DOHH2 (cell line): ENCODE measurements at regions not wholly inside any gene's neighbourhood (a gene's known extent, or its start where the extent isn't known, plus 50 kb on each side); places are given as distances from the start of the nearest gene placed in this dataset.

Experiments
- H3F3A ChIP-seq: fragments of 200-600 bp; sonication (generic), shearing (Covaris generic); 2 replicates; pipeline ENCODE4 v1.6.0; 2016; ENCODE audit warnings: antibody characterized with exemption, mild to moderate bottlenecking; ENCODE audit not compliant: control insufficient read depth, insufficient read depth
- H3K27ac ChIP-seq: fragments of 200-600 bp; sonication (generic); 2 replicates; pipeline ENCODE4 v1.5.1; 2014; ENCODE audit warnings: low read depth, mild to moderate bottlenecking, low read length, moderate library complexity
- H3K27me3 ChIP-seq: fragments of 200-600 bp; sonication (generic); 2 replicates; pipeline ENCODE4 v1.6.1; 2014; ENCODE audit warnings: mild to moderate bottlenecking, low read length, mixed read lengths; ENCODE audit not compliant: control insufficient read depth
- H3K36me3 ChIP-seq: fragments of 200-600 bp; sonication (generic); 2 replicates; pipeline ENCODE4 v1.6.1; 2014; ENCODE audit warnings: mild to moderate bottlenecking, low read length, moderate library complexity, mixed read lengths; ENCODE audit not compliant: control insufficient read depth
- H3K4me1 ChIP-seq: fragments of 200-600 bp; sonication (generic); 2 replicates; pipeline ENCODE4 v1.6.1; 2014; ENCODE audit warnings: mild to moderate bottlenecking, low read length, mixed read lengths; ENCODE audit not compliant: control insufficient read depth
- H3K4me2 ChIP-seq: fragments of 200-600 bp; sonication (generic); 2 replicates; pipeline ENCODE4 v1.6.0; 2014; ENCODE audit warnings: mild to moderate bottlenecking, low read length, moderate library complexity
- H3K4me3 ChIP-seq: fragments of 200-600 bp; sonication (generic); 2 replicates; pipeline ENCODE4 v1.5.1; 2014; ENCODE audit warnings: mild to moderate bottlenecking, low read length, mixed read lengths
- H3K79me2 ChIP-seq: fragments of 200-600 bp; sonication (generic); 2 replicates; pipeline ENCODE4 v1.6.1; 2014; ENCODE audit warnings: mild to moderate bottlenecking, low read length, mixed read lengths; ENCODE audit not compliant: control insufficient read depth
- H3K9me2 ChIP-seq: fragments of 200-600 bp; sonication (generic); replicated peaks from 2 replicates; pipeline ENCODE4 v1.6.1; 2014; ENCODE audit warnings: mild to moderate bottlenecking, low read length, mixed read lengths; ENCODE audit not compliant: control insufficient read depth
- H3K9me3 ChIP-seq: fragments of 200-600 bp; sonication (generic); 2 replicates; pipeline ENCODE4 v1.6.1; 2014; ENCODE audit warnings: antibody characterized with exemption, low read length, mixed read lengths; ENCODE audit not compliant: control insufficient read depth, insufficient read depth
- H4K20me1 ChIP-seq: fragments of 200-600 bp; sonication (generic); 2 replicates; pipeline ENCODE4 v1.6.0; 2014; ENCODE audit warnings: low read depth, mild to moderate bottlenecking, antibody characterized with exemption, low read length, moderate library complexity; ENCODE audit not compliant: control insufficient read depth, insufficient read depth
- CTCF ChIP-seq: fragments of 200-600 bp; sonication (generic); IDR thresholded peaks from one replicate; pipeline ENCODE4 v1.5.1; 2014; ENCODE audit warnings: antibody characterized with exemption, mild to moderate bottlenecking, low read depth, low read length; ENCODE audit not compliant: poor library complexity, severe bottlenecking
- EZH2phosphoT487 ChIP-seq: fragments of 200-600 bp; sonication (generic); IDR thresholded peaks from 2 replicates; pipeline ENCODE4 v1.6.1; 2017; ENCODE audit warnings: borderline replicate concordance, mild to moderate bottlenecking, antibody characterized with exemption, low read length, moderate library complexity, mixed read lengths

- Histone ChIP-seq H3K4me2 (no peak overlapping the region), H3K9me3 (no peaks in the 10 kb centered on the region), H3K4me1 (no peaks in the 10 kb centered on the region), H3K4me3 (no peak overlapping the region), H3K27me3 (no peaks in the 10 kb centered on the region), H3K9me2 (no peaks in the 10 kb centered on the region), H4K20me1 (no peaks in the 10 kb centered on the region), H3K36me3 (no peaks in the 10 kb centered on the region), H3K79me2 (no peaks in the 10 kb centered on the region), H3K27ac (no peak overlapping the region), H3F3A (no peaks in the 10 kb centered on the region)
- TF ChIP-seq EZH2phosphoT487 (no peak), CTCF (no peak)
Observed at GRCh38 chr19:29086646-29087045, 126.3 kb downstream of the UQCRFS1 start.

GRCh38 chr19:29086182-29086581, 126.8 kb downstream of the UQCRFS1 start:
- H3K79me2 ChIP-seq: no peaks in the 10 kb centered on the region
- no peaks in the 10 kb centered on the region for H3K27me3 ChIP-seq
- TF ChIP-seq EZH2phosphoT487 (no peak), CTCF (no peak)
- no peaks in the 10 kb centered on the region for H3K9me3 ChIP-seq
- no peaks in the 10 kb centered on the region for H3F3A ChIP-seq
- H3K4me3 ChIP-seq: no peak overlapping the region
- no peak overlapping the region for H3K4me2 ChIP-seq
- no peaks in the 10 kb centered on the region for H4K20me1 ChIP-seq
- H3K9me2 ChIP-seq: no peaks in the 10 kb centered on the region
- H3K4me1 ChIP-seq: no peaks in the 10 kb centered on the region
- no peaks in the 10 kb centered on the region for H3K36me3 ChIP-seq
- no peak overlapping the region for H3K27ac ChIP-seq

- Histone ChIP-seq H3K4me3 (no peak overlapping the region), H4K20me1 (no peaks in the 10 kb centered on the region), H3K4me2 (no peak overlapping the region), H3K79me2 (no peaks in the 10 kb centered on the region), H3K27me3 (no peaks in the 10 kb centered on the region), H3K9me2 (no peaks in the 10 kb centered on the region), H3K9me3 (no peaks in the 10 kb centered on the region), H3F3A (no peaks in the 10 kb centered on the region), H3K27ac (no peak overlapping the region), H3K36me3 (no peaks in the 10 kb centered on the region), H3K4me1 (no peaks in the 10 kb centered on the region)
- TF ChIP-seq EZH2phosphoT487 (no peak), CTCF (no peak)
Observed at GRCh38 chr19:29085630-29086029, 127.3 kb downstream of the UQCRFS1 start.

- no peaks in the 10 kb centered on the region for H3K9me3 ChIP-seq
- H3K4me1 ChIP-seq: no peaks in the 10 kb centered on the region
- H3K36me3 ChIP-seq: no peaks in the 10 kb centered on the region
- no peak overlapping the region for H3K27ac ChIP-seq
- H3K4me2 ChIP-seq: no peak overlapping the region
- no peaks in the 10 kb centered on the region for H4K20me1 ChIP-seq
- no peaks in the 10 kb centered on the region for H3K79me2 ChIP-seq
- H3K27me3 ChIP-seq: no peaks in the 10 kb centered on the region
- no peaks in the 10 kb centered on the region for H3F3A ChIP-seq
- TF ChIP-seq EZH2phosphoT487 (no peak), CTCF (no peak)
- no peaks in the 10 kb centered on the region for H3K9me2 ChIP-seq
- H3K4me3 ChIP-seq: no peak overlapping the region
Observed at GRCh38 chr19:29085206-29085605, 127.7 kb downstream of the UQCRFS1 start.
